IMR-90 (cell line): ENCODE measurements at regions not wholly inside any gene's neighbourhood (a gene's known extent, or its start where the extent isn't known, plus 50 kb on each side); places are given as distances from the start of the nearest gene placed in this dataset.

ENCODE experiments used
- ATAC-seq: fragments of 200-7000 bp; cut with Tn5 transposase; 2 replicates; pipeline ENCODE4 v1.9.1; 2020; ENCODE audit warnings: low read depth, mild to moderate bottlenecking, moderate library complexity
- BruUV-seq: library from RNA; stranded (reverse); fragments of 400-500 nt; replicated peaks from 2 replicates; lab custom pipeline; 2021; lab: Mats Ljungman, UMichigan
- CTCF ChIA-PET: fragments of 300-600 bp; formaldehyde crosslinking; extraction: SDS; loops from one replicate; lab custom pipeline; 2021; ENCODE audit warnings: antibody characterized with exemption; lab: Yijun Ruan, JAX
- POLR2A ChIA-PET: fragments of 300-600 bp; sonication (Branson Sonifier 250); formaldehyde crosslinking; loops from one replicate; lab custom pipeline; 2022; ENCODE audit warnings: antibody characterized with exemption; ENCODE audit not compliant: unreplicated experiment; lab: Charles Lee
- DNase-seq: peaks from one replicate; pipeline ENCODE4 v3.0.0; 2013
- H2AFZ ChIP-seq: replicated peaks from 2 replicates; pipeline ENCODE3; 2013; ENCODE audit warnings: low read length, mild to moderate bottlenecking; ENCODE audit not compliant: poor library complexity
- H2AK5ac ChIP-seq: 2 replicates; pipeline ENCODE4 v1.6.1; 2013; ENCODE audit warnings: low read depth, low read length, inconsistent platforms
- H2AK9ac ChIP-seq: replicated peaks from 2 replicates; pipeline ENCODE3; 2013; ENCODE audit warnings: mild to moderate bottlenecking, low read depth, low read length, moderate library complexity; ENCODE audit not compliant: poor library complexity
- H2BK120ac ChIP-seq: 2 replicates; pipeline ENCODE4 v1.6.1; 2013; ENCODE audit warnings: low read depth, low read length, inconsistent platforms
- H2BK15ac ChIP-seq: 3 replicates; pipeline ENCODE4 v1.6.1; 2013; ENCODE audit warnings: low read depth, low read length, inconsistent platforms
- H2BK20ac ChIP-seq: 2 replicates; pipeline ENCODE4 v1.6.1; 2013; ENCODE audit warnings: low read depth, mild to moderate bottlenecking, inconsistent platforms, low read length, moderate library complexity
- H2BK5ac ChIP-seq: 2 replicates; pipeline ENCODE4 v1.6.1; 2013; ENCODE audit warnings: mild to moderate bottlenecking, low read depth, low read length, inconsistent platforms; ENCODE audit not compliant: poor library complexity, severe bottlenecking
- H3K14ac ChIP-seq: replicated peaks from 2 replicates; pipeline ENCODE4 v1.6.1; 2013; ENCODE audit warnings: low read depth, low read length, inconsistent platforms
- H3K18ac ChIP-seq: 2 replicates; pipeline ENCODE4 v1.6.1; 2013; ENCODE audit warnings: low read depth, low read length, control low read depth
- H3K23ac ChIP-seq: 2 replicates; pipeline ENCODE4 v1.6.1; 2013; ENCODE audit warnings: low read depth, low read length, inconsistent platforms
- H3K27ac ChIP-seq: 2 replicates; pipeline ENCODE4 v1.5.1; 2013; ENCODE audit warnings: mild to moderate bottlenecking, control low read depth, low read length; ENCODE audit not compliant: insufficient read depth
- H3K27me3 ChIP-seq: 2 replicates; pipeline ENCODE4 v1.6.1; 2013; ENCODE audit warnings: low read length; ENCODE audit not compliant: control insufficient read depth, insufficient read depth
- H3K36me3 ChIP-seq: 2 replicates; pipeline ENCODE4 v1.6.1; 2013; ENCODE audit warnings: low read length, mixed read lengths; ENCODE audit not compliant: control insufficient read depth, insufficient read depth
- H3K4ac ChIP-seq: 2 replicates; pipeline ENCODE4 v1.6.1; 2013; ENCODE audit warnings: low read depth, low read length, inconsistent platforms
- H3K4me1 ChIP-seq: 2 replicates; pipeline ENCODE4 v1.6.1; 2013; ENCODE audit warnings: low read length, mixed read lengths; ENCODE audit not compliant: control insufficient read depth, insufficient read depth
- H3K4me2 ChIP-seq: 2 replicates; pipeline ENCODE4 v1.6.1; 2013; ENCODE audit warnings: low read depth, mild to moderate bottlenecking, control low read depth, low read length, moderate library complexity
- H3K4me3 ChIP-seq: 2 replicates; pipeline ENCODE4 v1.5.1; 2013; ENCODE audit warnings: low read depth, mild to moderate bottlenecking, control low read depth, low read length, moderate library complexity; ENCODE audit not compliant: insufficient read depth
- H3K56ac ChIP-seq: 2 replicates; pipeline ENCODE4 v1.6.1; 2013; ENCODE audit warnings: low read length, inconsistent platforms; ENCODE audit not compliant: insufficient read depth; ENCODE audit errors: extremely low read depth
- H3K79me1 ChIP-seq, 2 experiments: 2 replicates each; pipeline ENCODE4 v1.6.1; 2013; ENCODE audit warnings: low read length in 2 of 2, inconsistent platforms in 1 of 2, low read depth in 1 of 2
- H3K9ac ChIP-seq: 2 replicates; pipeline ENCODE4 v1.6.1; 2013; ENCODE audit warnings: low read depth, low read length, control low read depth
- H3K9me1 ChIP-seq: 2 replicates; pipeline ENCODE4 v1.6.1; 2013; ENCODE audit warnings: low read length, inconsistent platforms; ENCODE audit not compliant: insufficient read depth
- H3K9me3 ChIP-seq: 2 replicates; pipeline ENCODE4 v1.6.1; 2013; ENCODE audit warnings: low read length; ENCODE audit not compliant: control insufficient read depth, insufficient read depth
- H4K20me1 ChIP-seq: 2 replicates; pipeline ENCODE4 v1.6.1; 2013; ENCODE audit warnings: low read length, inconsistent platforms; ENCODE audit not compliant: insufficient read depth
- H4K5ac ChIP-seq: 2 replicates; pipeline ENCODE4 v1.6.1; 2013; ENCODE audit warnings: mild to moderate bottlenecking, low read depth, low read length, control low read depth
- H4K8ac ChIP-seq, 2 experiments: 2 replicates each; pipeline ENCODE4 v1.6.1; 2013; ENCODE audit warnings: low read depth in 2 of 2, low read length in 2 of 2, control low read depth in 1 of 2, inconsistent platforms in 1 of 2
- H4K91ac ChIP-seq: 2 replicates; pipeline ENCODE4 v1.6.1; 2013; ENCODE audit warnings: low read depth, low read length, inconsistent platforms; ENCODE audit not compliant: insufficient read depth
- BHLHE40 ChIP-seq: fragments of 150-350 bp; IDR thresholded peaks from 2 replicates; pipeline ENCODE4 v1.6.1; 2016; ENCODE audit warnings: mild to moderate bottlenecking, low read depth, low read length
- CEBPB ChIP-seq: IDR thresholded peaks from 2 replicates; pipeline ENCODE4 v1.6.1; 2012; ENCODE audit warnings: low read depth, low read length, improper control_type of control experiment
- CHD1 ChIP-seq: IDR thresholded peaks from 2 replicates; pipeline ENCODE4 v1.6.1; 2012; ENCODE audit warnings: low read depth, low read length, improper control_type of control experiment
- CTCF ChIP-seq: conservative IDR thresholded peaks from 2 replicates; pipeline ENCODE4 v1.5.1; 2012; ENCODE audit warnings: mild to moderate bottlenecking, low read depth, low read length, improper control_type of control experiment
- MAZ ChIP-seq: IDR thresholded peaks from 2 replicates; pipeline ENCODE4 v1.6.1; 2012; ENCODE audit warnings: low read depth, mild to moderate bottlenecking, low read length, improper control_type of control experiment, moderate library complexity, borderline replicate concordance
- MXI1 ChIP-seq: IDR thresholded peaks from 2 replicates; pipeline ENCODE4 v1.6.1; 2012; ENCODE audit warnings: low read depth, mild to moderate bottlenecking, low read length, moderate library complexity, borderline replicate concordance
- NFE2L2 ChIP-seq: fragments of 150-350 bp; IDR thresholded peaks from 2 replicates; pipeline ENCODE4 v1.6.1; 2016; ENCODE audit warnings: low read depth, mild to moderate bottlenecking, low read length
- POLR2A ChIP-seq: IDR thresholded peaks from 2 replicates; pipeline ENCODE4 v1.6.1; 2012; ENCODE audit warnings: mild to moderate bottlenecking, low read depth, low read length
- RAD21 ChIP-seq: IDR thresholded peaks from 2 replicates; pipeline ENCODE4 v1.6.1; 2012; ENCODE audit warnings: low read length, improper control_type of control experiment
- RCOR1 ChIP-seq: IDR thresholded peaks from 2 replicates; pipeline ENCODE4 v1.6.1; 2012; ENCODE audit warnings: mild to moderate bottlenecking, low read length, improper control_type of control experiment; ENCODE audit not compliant: insufficient replicate concordance
- SMC3 ChIP-seq: fragments of 150-350 bp; IDR thresholded peaks from 2 replicates; pipeline ENCODE4 v1.6.1; 2016; ENCODE audit warnings: low read depth, mild to moderate bottlenecking, antibody characterized with exemption, low read length, moderate library complexity
- USF2 ChIP-seq: fragments of 150-350 bp; IDR thresholded peaks from 2 replicates; pipeline ENCODE4 v1.6.1; 2017; ENCODE audit warnings: mild to moderate bottlenecking, antibody characterized with exemption, low read length, low read depth
- WGBS, 2 experiments: methylation state at CpG; one replicate each; pipeline versions ENCODE4 v1.1.5 to v1.1.7; 2013; ENCODE audit warnings: missing lambda C conversion rate in 2 of 2; ENCODE audit not compliant: insufficient read length in 1 of 2; ENCODE audit errors: extremely low coverage in 2 of 2; 5-methylcytosine and 5-hydroxymethylcytosine counted together
- dilution Hi-C: fragments of 300-500 bp; cut with HindIII; formaldehyde crosslinking; loops from one replicate; pipeline ENCODE4 v1.14.3; 2018; ENCODE audit warnings: low sequenced_read_pairs; ENCODE audit not compliant: unreplicated experiment
- in situ Hi-C: fragments of 300-500 bp; cut with MboI; formaldehyde crosslinking; loops from 3 replicates; pipeline ENCODE4 v1.14.3; 2019; ENCODE audit warnings: low sequenced_read_pairs, inconsistent platforms, mixed read lengths
- intact Hi-C: fragments of 100-400 bp; cut with micrococcal nuclease; formaldehyde crosslinking; loops from 2 replicates; pipeline ENCODE4 v1.10.0; 2022

GRCh38 chr3:81033684-81034083 lies 727.8 kb downstream of the GBE1 start:
- TF ChIP-seq POLR2A (no peak), RCOR1 (no peak), USF2 (no peak), BHLHE40 (no peak), CEBPB (no peak), RAD21 (no peak), SMC3 (no peak), NFE2L2 (no peak), CHD1 (no peak), CTCF (no peak), MAZ (no peak), MXI1 (no peak)
- no peaks in the 10 kb centered on the region for H3K4me1 ChIP-seq

More at GRCh38 chr3:81033684-81034083, 727.8 kb downstream of the GBE1 start:
- Histone ChIP-seq H3K4me3 (no peak overlapping the region), H3K9me1 (no peaks in the 10 kb centered on the region), H3K36me3 (no peaks in the 10 kb centered on the region), H3K56ac (no peak overlapping the region), H3K23ac (no peak overlapping the region), H3K4me2 (no peak overlapping the region), H3K4ac (no peak overlapping the region), H3K9me3 (peaks cover 2% of the 10 kb centered on the region; the same call in 1 of the 2 replicates), H4K8ac (no peak overlapping the region), H3K18ac (no peak overlapping the region), H4K20me1 (no peaks in the 10 kb centered on the region), H2AK5ac (no peak overlapping the region), H3K27me3 (no peaks in the 10 kb centered on the region), H4K5ac (no peak overlapping the region), H2AFZ (no peak overlapping the region), H2BK15ac (no peak overlapping the region), H3K9ac (no peak overlapping the region), H3K79me1 (no peaks in the 10 kb centered on the region), H2AK9ac (no peak overlapping the region), H2BK120ac (no peak overlapping the region), H4K91ac (no peak overlapping the region), H3K14ac (no peak overlapping the region), H2BK5ac (no peak overlapping the region), H3K27ac (no peak overlapping the region), H2BK20ac (no peak overlapping the region)
- ChIA-PET POLR2A (no interaction called here), CTCF (no interaction called here)
- ATAC-seq (no peak), DNase-seq (no peak)
- BruUV-seq, result no TSS peak
- no CpG with 5 or more reads among the region's 4 CpGs for WGBS, 2 experiments
- intact Hi-C loops (no loop called here), dilution Hi-C loops (no loop called here), in situ Hi-C loops (no loop called here)
